Adrenal gland (tissue), 9 donors: ENCODE measurements at regions not wholly inside any gene's neighbourhood (a gene's known extent, or its start where the extent isn't known, plus 50 kb on each side); places are given as distances from the start of the nearest gene placed in this dataset.

Experiments
- DNase-seq, 7 donors: peaks; one replicate each; pipeline ENCODE4 v3.0.0-alpha.2; 2019 to 2020
- H3K27ac ChIP-seq, 5 donors: fragments of 200-600 bp; sonication (generic) in 4 of 5; 1 replicate in 3 of 5; 2 replicates in 2 of 5; pipeline versions ENCODE4 v1.5.1 to v1.8.0; 2016 to 2020; ENCODE audit warnings: mild to moderate bottlenecking in 1 of 5
- H3K27me3 ChIP-seq: fragments of 200-600 bp; 2 replicates; pipeline ENCODE4 v1.8.0; 2021
- H3K36me3 ChIP-seq, 2 donors: fragments of 200-600 bp; replicated peaks in 1 of 2; 1 replicate in 1 of 2; 2 replicates in 1 of 2; pipeline versions ENCODE4 v1.5.1 to v1.8.0; 2018 to 2022
- H3K4me1 ChIP-seq, 2 donors: fragments of 200-600 bp; replicated peaks in 1 of 2; 1 replicate in 1 of 2; 2 replicates in 1 of 2; pipeline versions ENCODE4 v1.5.1 to v1.8.0; 2018 to 2021
- H3K4me3 ChIP-seq, 4 donors: fragments of 200-600 bp; sonication (generic) in 3 of 4; one replicate each; pipeline ENCODE4 v1.5.1; 2016 to 2018
- H3K9me3 ChIP-seq, 3 donors: fragments of 200-600 bp; sonication (generic) in 1 of 3; replicated peaks in 1 of 3; 1 replicate in 2 of 3; 2 replicates in 1 of 3; pipeline versions ENCODE4 v1.5.1 to v1.8.0; 2016 to 2021
- POLR2A ChIP-seq, 2 donors: fragments of 450-650 bp; IDR thresholded peaks; one replicate each; pipeline ENCODE4 v1.6.1; 2017; ENCODE audit warnings: antibody characterized with exemption in 2 of 2, mild to moderate bottlenecking in 2 of 2, moderate library complexity in 1 of 2
- WGBS, 4 donors: extraction: QIAGEN DNeasy Blood & Tissue Kit in 2 of 4; methylation state at CpG; one replicate each; pipeline versions ENCODE4 v1.1.5 to v1.1.7; 2013 to 2017; 5-methylcytosine and 5-hydroxymethylcytosine counted together
- intact Hi-C, 2 donors: fragments of 100-400 bp; cut with DNase I; formaldehyde crosslinking; loops; one replicate each; pipeline versions ENCODE4 v1.14.1 to v1.15.0; 2022 to 2023
- TF ChIP-seq, protein P1 (sequence below), 6 experiments: fragments of 450-650 bp in 4 of 6; fragments of 200-600 bp in 2 of 6; sonication (generic) in 1 of 6; IDR thresholded peaks; 1 replicate in 5 of 6; 2 replicates in 1 of 6; pipeline versions ENCODE4 v1.5.1 to v1.8.0; 2016 to 2021; ENCODE audit warnings: antibody characterized with exemption in 6 of 6, mild to moderate bottlenecking in 2 of 6, moderate library complexity in 1 of 6
- donor health status: healthy with polysubstance abuse.
- donor health status: Bipolar disorder and iron deficiency.
- donor health status: DM: yes; HTN: yes; CAD: no.
- donor health status: DM: no; HTN: no; CAD: no.
- donor health status: DM: no; HTN: no; CAD: no.

DNA sequence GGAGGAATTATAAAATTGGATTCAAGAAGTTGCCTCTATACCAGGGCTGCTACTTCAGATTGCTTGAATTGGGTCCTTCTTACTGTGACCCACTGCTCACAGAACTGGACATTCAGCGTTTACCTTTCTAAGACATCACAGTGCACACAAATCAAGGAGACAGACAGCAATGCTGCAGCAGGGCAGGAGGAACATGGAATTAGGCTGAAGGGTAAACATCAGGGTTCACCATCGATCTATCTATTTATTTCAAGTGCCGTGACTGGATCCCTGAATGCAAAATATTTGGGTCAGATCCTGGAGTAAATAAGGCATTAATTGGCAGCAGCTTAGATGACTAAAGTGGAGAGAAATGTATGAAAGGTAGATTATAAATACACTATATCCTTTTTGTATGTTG, 76.9 kb upstream of the HMGA2 start:
- H3K27ac ChIP-seq = no peak overlapping the region
- TF ChIP-seq, protein P1, sequence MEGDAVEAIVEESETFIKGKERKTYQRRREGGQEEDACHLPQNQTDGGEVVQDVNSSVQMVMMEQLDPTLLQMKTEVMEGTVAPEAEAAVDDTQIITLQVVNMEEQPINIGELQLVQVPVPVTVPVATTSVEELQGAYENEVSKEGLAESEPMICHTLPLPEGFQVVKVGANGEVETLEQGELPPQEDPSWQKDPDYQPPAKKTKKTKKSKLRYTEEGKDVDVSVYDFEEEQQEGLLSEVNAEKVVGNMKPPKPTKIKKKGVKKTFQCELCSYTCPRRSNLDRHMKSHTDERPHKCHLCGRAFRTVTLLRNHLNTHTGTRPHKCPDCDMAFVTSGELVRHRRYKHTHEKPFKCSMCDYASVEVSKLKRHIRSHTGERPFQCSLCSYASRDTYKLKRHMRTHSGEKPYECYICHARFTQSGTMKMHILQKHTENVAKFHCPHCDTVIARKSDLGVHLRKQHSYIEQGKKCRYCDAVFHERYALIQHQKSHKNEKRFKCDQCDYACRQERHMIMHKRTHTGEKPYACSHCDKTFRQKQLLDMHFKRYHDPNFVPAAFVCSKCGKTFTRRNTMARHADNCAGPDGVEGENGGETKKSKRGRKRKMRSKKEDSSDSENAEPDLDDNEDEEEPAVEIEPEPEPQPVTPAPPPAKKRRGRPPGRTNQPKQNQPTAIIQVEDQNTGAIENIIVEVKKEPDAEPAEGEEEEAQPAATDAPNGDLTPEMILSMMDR (IDR thresholded peaks at IDR 0.05) = no peak
- no peak for TF ChIP-seq POLR2A (IDR thresholded peaks at IDR 0.05)
- no peak overlapping the region for H3K4me3 ChIP-seq
- H3K36me3 ChIP-seq = no peaks in the 10 kb centered on the region
- intact Hi-C loops = no loop called here
- H3K4me1 ChIP-seq = peaks cover 2 to 3% of the 10 kb centered on the region in 2 donors
- no peaks in the 10 kb centered on the region for H3K9me3 ChIP-seq
- WGBS, 4 donors = 72 to 92% (median 82%) methylated on average over 3 of the region's 3 CpGs
- DNase-seq = no peak
- H3K27me3 ChIP-seq = peaks cover 41% of the 10 kb centered on the region

DNA sequence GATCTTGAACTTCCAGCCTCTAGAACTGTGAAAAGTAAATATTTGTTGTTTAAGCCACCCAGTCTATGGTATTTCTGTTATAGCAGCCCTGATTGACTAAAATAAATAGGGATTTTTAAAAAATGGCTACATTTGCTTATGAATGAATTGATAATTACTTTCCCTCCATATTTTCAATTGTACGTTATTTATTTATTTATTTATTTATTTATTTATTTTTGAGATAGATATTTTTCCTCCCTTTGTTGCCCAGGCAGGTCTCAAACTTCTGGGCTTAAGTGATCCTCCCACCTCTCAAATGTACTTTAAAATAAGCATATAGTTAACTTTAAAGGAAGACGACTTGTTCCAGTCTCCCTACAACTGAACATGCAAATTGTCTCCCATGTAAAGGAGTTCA, 76.0 kb upstream of the HMGA2 start:
- Histone ChIP-seq H3K36me3 (no peaks in the 10 kb centered on the region), H3K27me3 (peaks cover 31% of the 10 kb centered on the region), H3K4me1 (no peaks in the 10 kb centered on the region), H3K4me3 (no peak overlapping the region), H3K9me3 (no peaks in the 10 kb centered on the region), H3K27ac (no peak overlapping the region)
- DNase-seq = no peak
- intact Hi-C loops = no loop called here
- no peak for TF ChIP-seq POLR2A (IDR thresholded peaks at IDR 0.05)
- TF ChIP-seq, protein P1 (IDR thresholded peaks at IDR 0.05) = no peak
- WGBS, 4 donors = 65 to 83% (median 78%) methylated on average over 2 of the region's 2 CpGs

DNA sequence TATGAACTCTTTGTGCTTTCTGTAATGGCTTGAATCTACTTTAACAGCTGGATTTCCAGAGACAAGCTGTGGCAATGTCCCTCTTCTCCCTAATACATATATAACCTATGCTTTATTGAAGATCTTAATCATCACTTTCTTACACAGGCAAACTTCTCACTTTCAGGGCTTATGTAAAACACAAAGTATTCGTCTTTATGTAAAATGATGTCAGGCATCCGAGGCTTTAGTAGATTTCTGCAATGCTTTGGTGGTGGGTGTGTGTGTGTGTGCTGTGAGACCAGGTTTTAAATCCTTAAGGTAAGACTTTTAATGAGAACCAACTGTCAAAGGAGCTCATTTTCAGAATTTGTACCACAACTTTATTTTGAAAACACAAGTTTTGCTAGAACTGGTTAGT, 70.0 kb upstream of the HMGA2 start:
- H3K36me3 ChIP-seq = no peaks in the 10 kb centered on the region
- WGBS, 4 donors = 64 to 85% (median 74%) methylated on average over 2 of the region's 2 CpGs
- intact Hi-C loops = no loop called here
- no peak overlapping the region for H3K4me3 ChIP-seq
- no peaks in the 10 kb centered on the region for H3K4me1 ChIP-seq
- H3K9me3 ChIP-seq = no peaks in the 10 kb centered on the region
- DNase-seq = no peak
- H3K27ac ChIP-seq = no peak overlapping the region
- no peaks in the 10 kb centered on the region for H3K27me3 ChIP-seq
- no peak for TF ChIP-seq POLR2A (IDR thresholded peaks at IDR 0.05)
- TF ChIP-seq, protein P1 (IDR thresholded peaks at IDR 0.05) = no peak

DNA sequence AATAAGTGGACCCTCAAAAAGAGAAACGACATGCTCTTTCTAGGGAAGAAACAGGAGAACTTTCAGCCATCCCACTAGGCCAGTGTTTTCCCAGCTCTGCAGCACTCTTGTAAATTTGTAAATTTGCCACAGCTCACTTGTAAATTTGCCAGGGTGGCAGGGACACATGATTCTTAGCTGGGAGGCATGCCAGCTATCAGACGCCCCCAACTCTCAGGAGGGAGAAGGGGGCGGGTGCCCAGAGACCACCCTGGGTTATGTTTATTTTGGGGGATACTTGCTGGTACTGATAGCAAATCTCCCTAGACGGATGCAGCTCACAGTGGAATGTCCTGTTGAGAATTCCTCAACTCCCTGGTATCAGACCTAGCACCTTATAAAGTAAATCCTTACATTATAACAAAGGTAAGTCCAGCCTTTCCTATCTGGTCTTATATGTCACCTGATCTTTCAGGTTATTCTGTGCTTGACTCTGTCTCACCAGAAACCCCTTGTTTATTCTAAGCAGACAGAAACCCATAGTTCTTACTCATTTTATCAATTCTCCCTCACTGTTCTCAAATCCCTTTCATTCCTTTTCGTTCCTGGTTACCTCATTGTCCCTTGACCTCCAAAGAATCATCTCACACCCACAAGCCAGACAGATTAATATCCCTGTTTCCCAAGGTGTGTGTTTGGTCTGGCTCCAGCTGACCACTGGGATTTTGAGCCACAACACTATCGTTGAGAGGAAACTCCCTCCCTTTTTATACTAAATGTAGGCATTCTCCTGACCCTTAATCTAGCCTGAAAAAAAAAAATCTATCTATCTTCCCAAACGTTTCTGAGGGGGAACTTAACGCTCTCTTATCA, 69.3 kb upstream of the HMGA2 start:
- DNase-seq = no peak
- Histone ChIP-seq H3K27ac (no peak overlapping the region), H3K4me3 (no peak overlapping the region), H3K36me3 (no peaks in the 10 kb centered on the region), H3K9me3 (no peaks in the 10 kb centered on the region), H3K27me3 (no peaks in the 10 kb centered on the region), H3K4me1 (no peaks in the 10 kb centered on the region)
- TF ChIP-seq, protein P1 (IDR thresholded peaks at IDR 0.05) = no peak
- no peak for TF ChIP-seq POLR2A (IDR thresholded peaks at IDR 0.05)
- intact Hi-C loops = no loop called here
- whole genome bisulfite sequencing, 4 donors = 40 to 51% (median 49%) methylated on average over 6 to 8 of the region's 8 CpGs
